ENCODE measurements at regions not wholly inside any gene's neighbourhood (a gene's known extent, or its start where the extent isn't known, plus 50 kb on each side); places are given as distances from the start of the nearest gene placed in this dataset.
"Not testable (repeated sequence)": the region's sequence is repeated elsewhere in the genome, so short reads cannot be mapped to it uniquely, and the experiment has no call there.

GRCh38 chr7:9231630-9232121 is 798.3 kb downstream of the NXPH1 start:
- no peak for FAIRE-seq

GRCh38 chr7:9240001-9240400 is 806.6 kb downstream of the NXPH1 start:
- FAIRE-seq, result no peak

GRCh38 chr7:9241826-9242225 is 808.4 kb downstream of the NXPH1 start:
- no peak for FAIRE-seq

- FAIRE-seq, result no peak
Observed at GRCh38 chr7:9242636-9243035, 809.2 kb downstream of the NXPH1 start.

DNA sequence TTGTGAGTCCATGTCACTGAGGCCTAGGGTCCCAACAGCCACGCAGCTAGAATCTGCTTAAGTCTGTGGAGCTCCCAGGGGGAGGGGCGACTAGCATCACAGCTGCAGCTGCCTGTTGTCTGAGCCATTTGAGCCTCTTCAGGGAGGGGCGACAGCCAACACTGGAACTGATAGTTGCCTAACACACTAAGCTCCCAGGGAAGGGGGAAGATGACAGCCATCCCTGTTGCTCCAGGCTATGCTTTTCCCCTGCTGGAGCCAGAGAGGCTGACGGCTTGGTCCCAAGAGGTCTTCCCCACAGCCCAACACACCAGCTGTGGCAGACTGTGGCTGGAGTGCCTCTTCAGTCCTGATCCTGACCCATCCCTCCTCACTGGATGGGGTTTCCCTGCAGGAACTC is 817.5 kb downstream of the NXPH1 start:
- no peak for FAIRE-seq

DNA sequence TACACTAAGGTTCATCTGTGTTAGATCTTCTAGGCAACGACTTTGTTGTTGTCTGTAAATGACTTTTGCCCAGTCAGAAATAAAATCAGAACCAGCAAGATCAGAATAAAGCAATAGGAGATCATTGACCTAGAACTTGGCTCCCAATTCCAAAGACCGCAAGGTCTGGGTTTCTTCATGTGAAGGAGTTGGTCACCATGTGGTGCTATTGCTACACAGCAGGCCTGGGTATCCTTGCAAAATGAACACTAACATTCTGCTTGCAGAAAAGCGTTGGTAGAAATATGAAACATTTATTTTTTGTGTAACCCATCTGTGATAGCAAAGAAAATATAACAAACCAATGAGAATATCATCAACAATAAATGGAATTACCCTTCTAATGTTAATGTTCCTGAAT is 831.0 kb downstream of the NXPH1 start:
- no peak for FAIRE-seq

DNA sequence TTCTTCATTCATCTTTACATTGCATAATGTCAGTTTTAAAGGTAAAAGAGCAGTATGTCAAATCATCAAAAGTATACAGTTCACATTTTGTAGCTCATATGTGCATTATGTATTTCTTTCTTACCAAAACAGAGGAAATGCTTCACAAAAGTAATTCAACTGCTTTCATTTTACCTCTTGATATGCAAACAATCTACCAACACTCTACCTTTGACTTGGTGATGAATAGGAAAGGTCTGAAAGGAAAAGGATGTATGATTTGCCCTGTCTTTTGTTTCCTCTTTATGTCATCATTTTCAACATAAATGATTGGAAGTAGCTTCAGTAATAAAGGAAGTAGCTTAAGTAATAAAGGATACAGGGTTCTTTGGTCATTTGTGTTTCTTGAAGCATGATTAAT is 846.7 kb downstream of the NXPH1 start:
- no peak for FAIRE-seq

- FAIRE-seq, result no peak
Observed at GRCh38 chr7:9283246-9283645, 849.8 kb downstream of the NXPH1 start.

- no peak for FAIRE-seq
Observed at GRCh38 chr7:9302436-9302835, 869.0 kb downstream of the NXPH1 start.

GRCh38 chr7:9307131-9307530 is 873.7 kb downstream of the NXPH1 start:
- FAIRE-seq, result no peak

DNA sequence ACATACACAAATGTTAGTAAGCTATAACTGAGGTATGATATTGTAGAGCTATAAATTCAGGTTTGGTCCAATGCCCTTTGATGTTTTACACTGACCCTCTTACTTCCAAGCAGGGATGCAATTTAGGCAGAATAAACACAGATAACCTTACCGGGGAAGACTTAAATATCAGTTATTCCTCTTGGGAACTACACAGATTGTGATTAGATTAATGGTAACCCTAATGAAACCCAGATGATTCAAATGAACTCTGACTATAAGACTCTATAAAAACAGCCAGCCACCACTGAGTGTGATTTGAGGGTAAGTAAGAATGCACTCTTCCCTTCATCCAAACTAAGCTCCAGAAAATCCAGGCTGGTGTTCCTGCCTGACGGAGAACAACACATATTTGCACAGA is 891.1 kb downstream of the NXPH1 start:
- no peak for FAIRE-seq

DNA sequence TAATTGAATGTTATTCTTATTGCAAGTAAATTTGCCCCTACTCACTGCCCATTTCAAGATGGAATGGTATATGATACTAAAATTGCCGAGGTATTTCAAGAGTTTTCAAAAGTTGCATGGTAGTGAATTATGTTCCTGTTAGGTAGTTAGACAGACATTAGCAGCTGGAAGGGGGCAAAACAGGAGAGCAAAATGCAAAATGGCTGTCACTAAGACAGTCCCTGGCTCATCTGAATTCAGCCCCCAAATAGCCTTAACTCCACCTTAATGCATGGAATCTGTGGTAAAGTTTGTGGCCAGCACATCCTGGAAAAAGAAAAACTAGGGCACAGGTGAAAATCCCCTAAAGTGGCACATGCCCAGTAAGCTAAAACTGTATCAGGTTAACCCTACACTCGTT is 894.9 kb downstream of the NXPH1 start:
- FAIRE-seq, result no peak

DNA sequence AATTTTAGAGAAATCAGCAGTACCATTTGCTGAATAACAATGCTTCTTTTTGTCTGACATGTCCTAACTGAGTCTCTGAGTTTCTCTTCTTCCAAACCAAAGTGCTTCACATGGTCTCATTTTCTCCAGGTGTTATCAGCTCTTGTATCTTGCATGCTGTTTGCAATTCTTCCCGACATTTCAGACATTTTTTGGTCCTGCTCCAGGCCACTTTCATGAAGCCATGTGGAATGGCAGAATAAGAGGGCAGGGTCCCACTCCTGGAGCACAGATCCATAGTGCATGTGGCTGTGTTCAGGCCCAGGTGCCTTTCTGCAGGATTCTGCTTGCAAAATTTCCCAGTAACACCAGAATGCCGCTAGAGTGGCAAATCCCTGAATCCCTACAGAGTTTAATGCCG is 916.2 kb downstream of the NXPH1 start:
- no peak for FAIRE-seq

DNA sequence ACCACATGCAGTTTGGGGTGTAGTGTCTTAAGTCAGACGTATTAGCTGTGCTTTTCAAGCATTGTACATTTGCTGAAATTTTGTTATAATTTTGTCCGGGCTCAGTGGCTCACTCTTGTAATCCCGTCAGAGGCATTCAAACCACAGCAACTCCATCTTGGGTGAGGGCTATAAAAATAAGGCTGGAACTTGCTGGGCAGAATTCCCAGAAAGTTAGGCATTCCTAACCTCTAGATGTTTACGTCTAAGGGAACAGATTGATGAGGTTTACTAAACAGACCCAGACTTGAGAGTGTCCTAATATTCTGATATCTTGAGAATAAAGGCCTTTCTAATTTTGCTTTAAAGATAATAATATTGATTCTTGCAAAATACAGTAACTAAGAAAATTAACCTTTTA is 957.8 kb downstream of the NXPH1 start:
- FAIRE-seq, result no peak

GRCh38 chr7:9391984-9392383 is 958.6 kb downstream of the NXPH1 start:
- no peak for FAIRE-seq

- FAIRE-seq, result not testable (repeated sequence)
Observed at GRCh38 chr7:9404386-9404785, 971.0 kb downstream of the NXPH1 start.

- no peak for FAIRE-seq
Observed at GRCh38 chr7:9407816-9408215, 974.4 kb downstream of the NXPH1 start.

DNA sequence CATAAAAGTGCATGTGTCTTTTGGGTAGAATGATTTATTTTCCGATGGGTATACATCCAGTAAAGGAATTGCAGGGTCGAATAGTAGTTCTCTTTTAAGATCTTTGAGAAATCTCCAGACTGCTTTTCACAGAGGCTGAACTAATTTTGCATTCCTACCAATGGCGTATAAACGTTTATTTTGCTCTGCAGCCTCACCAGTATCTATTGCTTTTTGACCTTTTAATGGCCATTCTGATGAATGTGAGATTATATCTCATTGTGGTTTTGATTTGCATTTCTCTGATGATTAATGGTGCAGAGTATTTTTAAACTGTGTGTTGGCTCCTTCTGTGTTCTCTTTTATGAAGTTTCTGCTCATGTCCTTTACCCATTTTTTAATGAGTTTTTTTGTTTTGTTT is 1020.1 kb downstream of the NXPH1 start:
- no peak for FAIRE-seq

GRCh38 chr7:9488555-9488954 is 1055.1 kb downstream of the NXPH1 start:
- no peak for FAIRE-seq

DNA sequence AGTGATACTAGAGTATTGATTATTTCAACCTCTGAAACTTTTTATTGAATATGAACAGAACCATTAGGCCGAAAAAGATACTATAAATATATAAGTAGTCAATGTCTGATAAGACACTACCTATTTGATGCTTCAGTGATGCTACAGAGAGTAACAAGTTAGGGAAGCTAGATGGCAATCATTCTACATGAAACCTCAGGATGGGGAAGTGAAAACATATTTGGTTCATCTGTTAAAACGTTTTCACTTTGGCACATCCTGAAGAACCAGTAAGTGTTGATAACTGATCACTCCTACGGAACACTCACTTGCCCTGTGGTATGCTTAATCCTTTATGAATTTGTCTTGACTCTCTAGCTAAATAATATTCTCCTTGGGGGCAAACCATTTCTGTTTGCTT is 1064.9 kb downstream of the NXPH1 start:
- FAIRE-seq, result no peak

GRCh38 chr7:9502269-9502668 is 1068.9 kb downstream of the NXPH1 start:
- no peak for FAIRE-seq

DNA sequence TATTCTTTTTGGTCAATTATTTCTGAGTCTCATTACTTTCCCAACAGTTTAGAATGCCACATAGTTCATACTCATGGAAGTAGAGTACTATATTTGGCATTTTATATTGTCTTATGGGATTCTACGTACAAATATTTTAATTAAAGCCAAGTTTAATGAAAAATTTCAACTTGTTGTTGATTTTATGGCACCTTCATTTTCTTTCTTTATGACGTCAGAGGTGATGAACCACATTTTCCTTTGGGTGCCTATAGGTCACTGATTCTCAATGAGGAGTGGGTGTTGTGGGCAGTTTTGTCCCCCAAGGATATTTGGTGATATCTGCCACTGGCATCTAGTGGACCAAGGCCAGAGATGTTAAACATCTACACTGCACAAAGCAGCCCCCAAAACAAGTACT is 1071.3 kb downstream of the NXPH1 start:
- FAIRE-seq, result no peak

- no peak for FAIRE-seq
Observed at GRCh38 chr7:9505516-9505915, 1072.1 kb downstream of the NXPH1 start.

DNA sequence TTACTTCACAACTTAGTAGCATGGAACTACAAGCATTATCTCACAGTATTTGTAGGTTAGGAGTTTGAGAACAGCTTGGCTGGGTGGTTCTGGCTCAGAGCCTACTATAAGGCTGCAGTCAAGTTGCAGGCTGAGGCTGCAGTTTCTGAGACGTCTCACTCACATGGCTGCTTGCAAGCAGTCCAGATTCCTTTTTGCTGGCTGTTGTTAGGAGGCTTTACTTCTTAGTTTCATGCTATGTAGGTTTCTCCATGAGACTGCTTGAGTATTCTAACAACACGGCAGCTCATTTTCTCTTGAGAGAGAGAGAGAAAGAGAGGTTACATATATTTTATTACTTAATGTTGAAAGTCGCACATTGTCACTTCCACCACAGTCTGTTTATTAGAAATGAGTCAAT is 1073.9 kb downstream of the NXPH1 start:
- FAIRE-seq, result no peak

- no peak for FAIRE-seq
Observed at GRCh38 chr7:9516662-9517061, 1083.3 kb downstream of the NXPH1 start.

- FAIRE-seq, result peak; percentile 99
Observed at GRCh38 chr7:9523579-9523978, 1090.2 kb downstream of the NXPH1 start.

Data from G401.6 (cell line).